CD4-positive, alpha-beta memory T cell (primary cell): ENCODE measurements at regions not wholly inside any gene's neighbourhood (a gene's known extent, or its start where the extent isn't known, plus 50 kb on each side); places are given as distances from the start of the nearest gene placed in this dataset.

Source experiments
- CTCF ChIA-PET: fragments of 350-600 bp; sonication (Branson Sonifier 250); formaldehyde crosslinking; loops from one replicate; lab custom pipeline; 2021; ENCODE audit warnings: inconsistent platforms; ENCODE audit not compliant: partially characterized antibody; lab: Charles Lee
- POLR2A ChIA-PET: fragments of 350-600 bp; sonication (Branson Sonifier 250); formaldehyde crosslinking; loops from one replicate; lab custom pipeline; 2021; ENCODE audit not compliant: partially characterized antibody; lab: Charles Lee
- DNase-seq, 5 donors: peaks; one replicate each; pipeline versions ENCODE4 v3.0.0 to v3.0.0-alpha.2; 2020 to 2022; ENCODE audit warnings: mixed read lengths in 1 of 5
- H3K27ac ChIP-seq: one replicate; pipeline ENCODE4 v1.7.0; 2013; ENCODE audit warnings: low read depth, low read length
- H3K27me3 ChIP-seq: 2 replicates; pipeline ENCODE4 v1.7.0; 2013; ENCODE audit warnings: mild to moderate bottlenecking, low read length, moderate library complexity; ENCODE audit not compliant: insufficient read depth
- H3K36me3 ChIP-seq: 2 replicates; pipeline ENCODE4 v1.7.0; 2013; ENCODE audit warnings: mild to moderate bottlenecking, low read length, moderate library complexity; ENCODE audit not compliant: insufficient read depth
- H3K4me1 ChIP-seq: 2 replicates; pipeline ENCODE4 v1.7.0; 2013; ENCODE audit warnings: mild to moderate bottlenecking, low read length, moderate library complexity; ENCODE audit not compliant: insufficient read depth
- H3K4me3 ChIP-seq, 2 donors: one replicate each; pipeline ENCODE4 v1.7.0; 2013; ENCODE audit warnings: low read length in 2 of 2, mild to moderate bottlenecking in 1 of 2
- H3K9me3 ChIP-seq, 2 donors: one replicate each; pipeline ENCODE4 v1.7.0; 2013; ENCODE audit warnings: low read length in 2 of 2, control low read depth in 1 of 2; ENCODE audit not compliant: control insufficient read depth in 1 of 2
- H3K27ac Mint-ChIP-seq, 7 donors: one replicate each; pipeline ENCODE4 v1.8.0; 2020 to 2021; ENCODE audit warnings: mixed read lengths in 7 of 7, mild to moderate bottlenecking in 6 of 7, inconsistent platforms in 3 of 7, moderate library complexity in 3 of 7
- H3K27me3 Mint-ChIP-seq, 2 donors: one replicate each; pipeline ENCODE4 v1.8.0; 2020 to 2021; ENCODE audit warnings: mixed read lengths in 2 of 2
- H3K36me3 Mint-ChIP-seq, 2 donors: one replicate each; pipeline ENCODE4 v1.8.0; 2020 to 2021; ENCODE audit warnings: mixed read lengths in 2 of 2, inconsistent platforms in 1 of 2, mild to moderate bottlenecking in 1 of 2
- H3K4me1 Mint-ChIP-seq, 4 donors: one replicate each; pipeline ENCODE4 v1.8.0; 2020 to 2021; ENCODE audit warnings: mixed read lengths in 4 of 4, mild to moderate bottlenecking in 1 of 4
- H3K4me3 Mint-ChIP-seq, 8 donors: one replicate each; pipeline ENCODE4 v1.8.0; 2020 to 2021; ENCODE audit warnings: mixed read lengths in 8 of 8, mild to moderate bottlenecking in 7 of 8, moderate library complexity in 6 of 8, inconsistent platforms in 3 of 8
- H3K9me3 Mint-ChIP-seq, 8 donors: one replicate each; pipeline ENCODE4 v1.8.0; 2020 to 2021; ENCODE audit warnings: mixed read lengths in 8 of 8, mild to moderate bottlenecking in 5 of 8, inconsistent platforms in 3 of 8, moderate library complexity in 1 of 8
- intact Hi-C: fragments of 100-400 bp; cut with micrococcal nuclease; formaldehyde crosslinking; loops from one replicate; pipeline ENCODE4 v1.15.1; 2023

DNA sequence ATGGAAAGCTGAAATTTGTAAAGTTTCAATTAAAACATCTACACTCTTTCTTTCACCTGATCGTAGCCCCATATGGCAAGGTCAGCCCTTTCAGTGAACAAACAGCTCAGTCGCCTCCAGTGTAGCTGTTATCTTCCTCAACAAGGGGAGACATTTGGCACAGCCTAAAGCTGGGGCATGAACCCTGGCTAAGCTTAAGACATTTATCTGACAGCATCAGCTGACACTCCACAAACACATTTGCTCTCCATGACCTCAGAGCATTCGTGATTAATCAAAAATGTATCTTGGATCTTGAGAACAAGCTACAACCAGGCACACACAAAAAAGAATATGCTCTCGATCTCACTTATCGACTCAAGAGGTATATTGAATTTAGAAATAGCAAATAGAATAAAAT is 67.3 kb downstream of the POU5F2 start:
- Histone ChIP-seq H3K27ac (no peak overlapping the region), H3K4me1 (no peaks in the 10 kb centered on the region), H3K36me3 (no peaks in the 10 kb centered on the region), H3K9me3 (no peaks in the 10 kb centered on the region), H3K4me3 (no peak overlapping the region), H3K27me3 (no peaks in the 10 kb centered on the region)
- H3K4me1 Mint-ChIP-seq, result peaks cover 0 to 3% (median 0%) of the 10 kb centered on the region in 4 donors
- H3K27ac Mint-ChIP-seq, result no peak overlapping the region
- ChIA-PET POLR2A (no interaction called here), CTCF (no interaction called here)
- peaks cover 0 to 2% (median 0%) of the 10 kb centered on the region in 8 donors for H3K9me3 Mint-ChIP-seq
- H3K36me3 Mint-ChIP-seq, result peaks cover 4 to 8% of the 10 kb centered on the region in 2 donors
- no peak overlapping the region for H3K4me3 Mint-ChIP-seq
- intact Hi-C loops, result no loop called here
- DNase-seq, result no peak
- no peaks in the 10 kb centered on the region for H3K27me3 Mint-ChIP-seq

- H3K27me3 Mint-ChIP-seq, result no peaks in the 10 kb centered on the region
- H3K36me3 Mint-ChIP-seq, result peaks cover 4 to 10% of the 10 kb centered on the region in 2 donors
- H3K9me3 Mint-ChIP-seq, result peaks cover 0 to 2% (median 0%) of the 10 kb centered on the region in 8 donors
- H3K4me1 Mint-ChIP-seq, result peaks cover 0 to 3% (median 0%) of the 10 kb centered on the region in 4 donors
- ChIA-PET CTCF (no interaction called here), POLR2A (no interaction called here)
- Histone ChIP-seq H3K27me3 (no peaks in the 10 kb centered on the region), H3K27ac (no peak overlapping the region), H3K4me1 (no peaks in the 10 kb centered on the region), H3K4me3 (no peak overlapping the region), H3K9me3 (no peaks in the 10 kb centered on the region), H3K36me3 (no peaks in the 10 kb centered on the region)
- H3K27ac Mint-ChIP-seq, result no peak overlapping the region
- DNase-seq, result no peak
- intact Hi-C loops, result no loop called here
- no peak overlapping the region for H3K4me3 Mint-ChIP-seq
Observed at GRCh38 chr5:93673316-93673954, 68.0 kb downstream of the POU5F2 start.

GRCh38 chr5:93665648-93666047 is 75.8 kb downstream of the POU5F2 start:
- H3K36me3 ChIP-seq, result no peaks in the 10 kb centered on the region
- POLR2A ChIA-PET, result no interaction called here
- no peaks in the 10 kb centered on the region for H3K4me1 ChIP-seq
- CTCF ChIA-PET, result no interaction called here
- peaks cover 0 to 6% (median 0%) of the 10 kb centered on the region in 4 donors for H3K4me1 Mint-ChIP-seq
- no peaks in the 10 kb centered on the region for H3K27me3 ChIP-seq
- intact Hi-C loops, result no loop called here
- no peak overlapping the region for H3K27ac Mint-ChIP-seq
- no peak overlapping the region for H3K4me3 Mint-ChIP-seq
- no peaks in the 10 kb centered on the region for H3K9me3 Mint-ChIP-seq
- no peaks in the 10 kb centered on the region for H3K27me3 Mint-ChIP-seq
- no peak overlapping the region for H3K4me3 ChIP-seq
- H3K36me3 Mint-ChIP-seq, result peaks cover 4 to 17% of the 10 kb centered on the region in 2 donors
- DNase-seq, result no peak
- H3K27ac ChIP-seq, result no peak overlapping the region
- H3K9me3 ChIP-seq, result no peaks in the 10 kb centered on the region

- ChIA-PET POLR2A (no interaction called here), CTCF (no interaction called here)
- H3K36me3 Mint-ChIP-seq, result peaks cover 1 to 6% of the 10 kb centered on the region in 2 donors
- peaks cover 0 to 6% (median 0%) of the 10 kb centered on the region in 4 donors for H3K4me1 Mint-ChIP-seq
- H3K27ac Mint-ChIP-seq, result no peak overlapping the region
- no peaks in the 10 kb centered on the region for H3K9me3 Mint-ChIP-seq
- no peaks in the 10 kb centered on the region for H3K27me3 ChIP-seq
- H3K4me3 Mint-ChIP-seq, result peak overlapping the region in 1 of 8 donors; percentile 1
- H3K4me1 ChIP-seq, result no peaks in the 10 kb centered on the region
- H3K4me3 ChIP-seq, result no peak overlapping the region
- no peak for DNase-seq
- no peaks in the 10 kb centered on the region for H3K36me3 ChIP-seq
- no peaks in the 10 kb centered on the region for H3K9me3 ChIP-seq
- H3K27me3 Mint-ChIP-seq, result no peaks in the 10 kb centered on the region
- no peak overlapping the region for H3K27ac ChIP-seq
- intact Hi-C loops, result no loop called here
Observed at GRCh38 chr5:93660677-93661076, 77.7 kb downstream of the NR2F1 start.

GRCh38 chr5:93658044-93658443 is 75.0 kb downstream of the NR2F1 start:
- Histone ChIP-seq H3K9me3 (no peaks in the 10 kb centered on the region), H3K4me3 (no peak overlapping the region), H3K27ac (no peak overlapping the region), H3K36me3 (no peaks in the 10 kb centered on the region), H3K27me3 (no peaks in the 10 kb centered on the region), H3K4me1 (no peaks in the 10 kb centered on the region)
- no peak overlapping the region for H3K27ac Mint-ChIP-seq
- ChIA-PET POLR2A (no interaction called here), CTCF (no interaction called here)
- intact Hi-C loops, result no loop called here
- H3K4me3 Mint-ChIP-seq, result no peak overlapping the region
- no peaks in the 10 kb centered on the region for H3K9me3 Mint-ChIP-seq
- peaks cover 3 to 6% of the 10 kb centered on the region in 2 donors for H3K36me3 Mint-ChIP-seq
- peaks cover 0 to 5% (median 0%) of the 10 kb centered on the region in 4 donors for H3K4me1 Mint-ChIP-seq
- DNase-seq, result no peak
- no peaks in the 10 kb centered on the region for H3K27me3 Mint-ChIP-seq

DNA sequence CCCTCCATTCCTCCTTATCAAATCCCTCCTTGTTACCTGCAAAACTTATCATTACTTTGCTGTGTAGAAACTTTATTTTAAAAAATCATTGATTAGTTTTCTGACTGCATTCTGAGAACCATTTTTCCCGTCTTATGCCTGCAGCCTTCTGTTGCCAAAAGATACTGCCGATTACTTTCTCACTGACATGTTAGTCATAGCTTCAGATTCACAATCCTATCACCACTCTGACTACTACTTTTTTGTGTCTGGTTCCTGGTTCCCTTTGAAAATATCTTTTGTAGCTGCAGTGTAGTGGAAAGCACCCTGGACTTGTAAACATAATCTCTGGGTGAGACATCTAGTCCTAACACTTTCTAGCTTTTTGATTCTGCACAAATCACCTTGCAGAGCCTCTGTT is 71.7 kb downstream of the NR2F1 start:
- Histone ChIP-seq H3K9me3 (no peaks in the 10 kb centered on the region), H3K4me1 (no peaks in the 10 kb centered on the region), H3K36me3 (no peaks in the 10 kb centered on the region), H3K27me3 (no peaks in the 10 kb centered on the region), H3K27ac (no peak overlapping the region), H3K4me3 (no peak overlapping the region)
- intact Hi-C loops, result no loop called here
- CTCF ChIA-PET, result no interaction called here
- Mint-ChIP-seq H3K36me3 (peaks cover 2 to 6% of the 10 kb centered on the region in 2 donors), H3K27ac (no peak overlapping the region), H3K4me3 (no peak overlapping the region), H3K4me1 (peaks cover 0 to 4% (median 0%) of the 10 kb centered on the region in 4 donors), H3K9me3 (no peaks in the 10 kb centered on the region), H3K27me3 (no peaks in the 10 kb centered on the region)
- no peak for DNase-seq
- POLR2A ChIA-PET, result no interaction called here

GRCh38 chr5:93653716-93654115 is 70.7 kb downstream of the NR2F1 start:
- ChIA-PET CTCF (no interaction called here), POLR2A (no interaction called here)
- Histone ChIP-seq H3K9me3 (no peaks in the 10 kb centered on the region), H3K27ac (no peak overlapping the region), H3K4me3 (no peak overlapping the region), H3K36me3 (no peaks in the 10 kb centered on the region), H3K27me3 (no peaks in the 10 kb centered on the region), H3K4me1 (no peaks in the 10 kb centered on the region)
- DNase-seq, result no peak
- Mint-ChIP-seq H3K4me3 (no peak overlapping the region), H3K27ac (no peak overlapping the region), H3K36me3 (peaks cover 2 to 6% of the 10 kb centered on the region in 2 donors), H3K9me3 (no peaks in the 10 kb centered on the region), H3K4me1 (peaks cover 0 to 4% (median 0%) of the 10 kb centered on the region in 4 donors), H3K27me3 (no peaks in the 10 kb centered on the region)
- intact Hi-C loops, result no loop called here
